Gastroesophageal sphincter (tissue), 3 donors: ENCODE measurements at regions not wholly inside any gene's neighbourhood (a gene's known extent, or its start where the extent isn't known, plus 50 kb on each side); places are given as distances from the start of the nearest gene placed in this dataset.

ENCODE experiments used
- EP300 ChIP-seq: sonication (generic); formaldehyde crosslinking; IDR thresholded peaks from one replicate; pipeline ENCODE4 v1.6.1; 2017; ENCODE audit warnings: antibody characterized with exemption, mild to moderate bottlenecking
- POLR2A ChIP-seq, 2 donors: fragments of 450-650 bp; IDR thresholded peaks; one replicate each; pipeline ENCODE4 v1.6.1; 2017; ENCODE audit warnings: antibody characterized with exemption in 2 of 2, mild to moderate bottlenecking in 2 of 2, moderate library complexity in 1 of 2
- POLR2AphosphoS5 ChIP-seq: sonication (generic); formaldehyde crosslinking; IDR thresholded peaks from one replicate; pipeline ENCODE4 v1.6.1; 2017; ENCODE audit warnings: antibody characterized with exemption
- TF ChIP-seq, protein P1 (sequence below), 4 experiments: fragments of 200-600 bp in 2 of 4; fragments of 450-650 bp in 2 of 4; sonication (generic) in 1 of 4; IDR thresholded peaks; one replicate each; pipeline ENCODE4 v1.5.1; 2017 to 2019; ENCODE audit warnings: antibody characterized with exemption in 4 of 4, mild to moderate bottlenecking in 2 of 4, moderate library complexity in 2 of 4

DNA sequence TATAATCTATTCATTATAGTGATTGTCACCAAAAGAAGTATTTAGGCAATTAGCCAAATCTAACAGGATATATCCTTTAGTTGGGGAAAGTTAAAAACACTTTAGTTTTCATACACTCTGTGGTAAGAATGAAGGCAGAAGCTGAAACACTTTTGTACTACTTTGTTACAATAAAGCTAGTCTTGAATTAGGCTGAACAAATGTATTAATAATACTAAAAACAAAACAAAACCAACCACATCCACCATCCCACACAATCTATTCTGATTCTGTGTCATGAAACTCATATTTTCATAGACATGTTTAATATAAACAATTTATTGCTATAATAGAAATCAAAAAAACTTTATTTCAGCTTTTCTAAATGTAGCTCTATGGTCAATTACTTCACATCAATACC is 508.8 kb downstream of the ZEB2 start:
- TF ChIP-seq, protein P1, sequence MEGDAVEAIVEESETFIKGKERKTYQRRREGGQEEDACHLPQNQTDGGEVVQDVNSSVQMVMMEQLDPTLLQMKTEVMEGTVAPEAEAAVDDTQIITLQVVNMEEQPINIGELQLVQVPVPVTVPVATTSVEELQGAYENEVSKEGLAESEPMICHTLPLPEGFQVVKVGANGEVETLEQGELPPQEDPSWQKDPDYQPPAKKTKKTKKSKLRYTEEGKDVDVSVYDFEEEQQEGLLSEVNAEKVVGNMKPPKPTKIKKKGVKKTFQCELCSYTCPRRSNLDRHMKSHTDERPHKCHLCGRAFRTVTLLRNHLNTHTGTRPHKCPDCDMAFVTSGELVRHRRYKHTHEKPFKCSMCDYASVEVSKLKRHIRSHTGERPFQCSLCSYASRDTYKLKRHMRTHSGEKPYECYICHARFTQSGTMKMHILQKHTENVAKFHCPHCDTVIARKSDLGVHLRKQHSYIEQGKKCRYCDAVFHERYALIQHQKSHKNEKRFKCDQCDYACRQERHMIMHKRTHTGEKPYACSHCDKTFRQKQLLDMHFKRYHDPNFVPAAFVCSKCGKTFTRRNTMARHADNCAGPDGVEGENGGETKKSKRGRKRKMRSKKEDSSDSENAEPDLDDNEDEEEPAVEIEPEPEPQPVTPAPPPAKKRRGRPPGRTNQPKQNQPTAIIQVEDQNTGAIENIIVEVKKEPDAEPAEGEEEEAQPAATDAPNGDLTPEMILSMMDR (IDR thresholded peaks at IDR 0.05), result no peak
- TF ChIP-seq POLR2A (IDR thresholded peaks at IDR 0.05) (no peak), POLR2AphosphoS5 (no peak), EP300 (no peak)
